H9 (cell line): ENCODE measurements at regions not wholly inside any gene's neighbourhood (a gene's known extent, or its start where the extent isn't known, plus 50 kb on each side); places are given as distances from the start of the nearest gene placed in this dataset.

ENCODE experiments used
- DNase-seq: peaks from one replicate; pipeline ENCODE4 v3.0.0-alpha.2; 2017
- H2AFZ ChIP-seq: one replicate; pipeline ENCODE4 v1.6.1; 2013; ENCODE audit warnings: mild to moderate bottlenecking, low read length, control low read depth, moderate library complexity
- H2AK5ac ChIP-seq: 2 replicates; pipeline ENCODE4 v1.6.1; 2013; ENCODE audit warnings: low read length, control low read depth, mixed read lengths; ENCODE audit not compliant: insufficient read length
- H2BK120ac ChIP-seq: one replicate; pipeline ENCODE4 v1.6.1; 2013; ENCODE audit warnings: low read depth, mild to moderate bottlenecking, low read length, control low read depth, inconsistent platforms; ENCODE audit not compliant: poor library complexity, severe bottlenecking
- H2BK12ac ChIP-seq: 2 replicates; pipeline ENCODE4 v1.6.1; 2013; ENCODE audit warnings: low read length, control low read depth, mixed read lengths, low read depth; ENCODE audit not compliant: insufficient read length
- H2BK15ac ChIP-seq: 2 replicates; pipeline ENCODE4 v1.6.1; 2013; ENCODE audit warnings: low read depth, low read length, control low read depth
- H2BK20ac ChIP-seq: one replicate; pipeline ENCODE4 v1.6.1; 2013; ENCODE audit warnings: low read depth, mild to moderate bottlenecking, low read length, control low read depth, inconsistent platforms; ENCODE audit not compliant: poor library complexity, severe bottlenecking
- H2BK5ac ChIP-seq: 2 replicates; pipeline ENCODE4 v1.6.1; 2013; ENCODE audit warnings: low read length, control low read depth, mixed read lengths; ENCODE audit not compliant: insufficient read length
- H3K14ac ChIP-seq: 2 replicates; pipeline ENCODE4 v1.6.1; 2013; ENCODE audit warnings: low read length, control low read depth; ENCODE audit not compliant: insufficient read depth
- H3K18ac ChIP-seq: 2 replicates; pipeline ENCODE4 v1.6.1; 2013; ENCODE audit warnings: low read depth, mild to moderate bottlenecking, mixed read lengths, low read length, control low read depth; ENCODE audit not compliant: insufficient read length
- H3K23ac ChIP-seq: 2 replicates; pipeline ENCODE4 v1.6.1; 2013; ENCODE audit warnings: low read length, control low read depth, mixed read lengths, low read depth; ENCODE audit not compliant: insufficient read length
- H3K23me2 ChIP-seq: 2 replicates; pipeline ENCODE4 v1.6.1; 2013; ENCODE audit warnings: low read depth, mild to moderate bottlenecking, mixed read lengths, low read length, control low read depth; ENCODE audit not compliant: insufficient read length, poor library complexity, severe bottlenecking
- H3K27ac ChIP-seq: 2 replicates; pipeline ENCODE4 v1.5.1; 2013; ENCODE audit warnings: low read length, control low read depth, mixed read lengths, low read depth; ENCODE audit not compliant: insufficient read length
- H3K27me3 ChIP-seq: 2 replicates; pipeline ENCODE4 v1.6.1; 2013; ENCODE audit warnings: low read length, control low read depth, inconsistent platforms; ENCODE audit not compliant: insufficient read depth
- H3K4ac ChIP-seq: 2 replicates; pipeline ENCODE4 v1.6.1; 2013; ENCODE audit warnings: low read depth, mild to moderate bottlenecking, control low read depth, inconsistent platforms, low read length, moderate library complexity
- H3K4me1 ChIP-seq: 2 replicates; pipeline ENCODE4 v1.6.1; 2013; ENCODE audit warnings: low read length, control low read depth, inconsistent platforms; ENCODE audit not compliant: insufficient read depth
- H3K4me2 ChIP-seq: 2 replicates; pipeline ENCODE4 v1.6.1; 2013; ENCODE audit warnings: low read length, control low read depth, mixed read lengths; ENCODE audit not compliant: insufficient read length, insufficient read depth
- H3K56ac ChIP-seq: 2 replicates; pipeline ENCODE4 v1.6.1; 2013; ENCODE audit warnings: low read depth, mild to moderate bottlenecking, mixed read lengths, low read length, control low read depth; ENCODE audit not compliant: insufficient read length
- H3K79me1 ChIP-seq: 2 replicates; pipeline ENCODE4 v1.6.1; 2013; ENCODE audit warnings: low read depth, mild to moderate bottlenecking, moderate library complexity, low read length, control low read depth, inconsistent platforms; ENCODE audit not compliant: insufficient read depth, poor library complexity, severe bottlenecking
- H3K79me2 ChIP-seq: 2 replicates; pipeline ENCODE4 v1.6.1; 2013; ENCODE audit warnings: low read length, control low read depth, inconsistent platforms; ENCODE audit not compliant: insufficient read depth
- H3K9ac ChIP-seq: 2 replicates; pipeline ENCODE4 v1.6.1; 2013; ENCODE audit warnings: low read length, control low read depth, mixed read lengths; ENCODE audit not compliant: insufficient read length; ENCODE audit errors: extremely low read depth
- H3K9me3 ChIP-seq: one replicate; pipeline ENCODE4 v1.6.1; 2013; ENCODE audit warnings: low read depth, low read length, inconsistent platforms; ENCODE audit not compliant: control insufficient read depth
- H3T11ph ChIP-seq: one replicate; pipeline ENCODE4 v1.6.1; 2013; ENCODE audit warnings: mild to moderate bottlenecking, low read length, control low read depth, inconsistent platforms
- H4K20me1 ChIP-seq: one replicate; pipeline ENCODE4 v1.6.1; 2013; ENCODE audit not compliant: control insufficient read depth, insufficient read length, insufficient read depth
- H4K5ac ChIP-seq: 2 replicates; pipeline ENCODE4 v1.6.1; 2013; ENCODE audit warnings: low read depth, mild to moderate bottlenecking, mixed read lengths, low read length, control low read depth; ENCODE audit not compliant: insufficient read length
- H4K8ac ChIP-seq: replicated peaks from 2 replicates; pipeline ENCODE4 v1.6.1; 2013; ENCODE audit warnings: low read length, control low read depth, mixed read lengths, low read depth; ENCODE audit not compliant: insufficient read length
- H4K91ac ChIP-seq: 2 replicates; pipeline ENCODE4 v1.6.1; 2013; ENCODE audit warnings: low read depth, mild to moderate bottlenecking, moderate library complexity, mixed read lengths, low read length, control low read depth; ENCODE audit not compliant: insufficient read length
- H3K27ac Mint-ChIP-seq, 3 experiments: 2 replicates in 2 of 3; 3 replicates in 1 of 3; pipeline ENCODE4 v1.8.0; 2020 to 2021; ENCODE audit warnings: mixed read lengths in 3 of 3, mild to moderate bottlenecking in 1 of 3, moderate library complexity in 1 of 3
- H3K27me3 Mint-ChIP-seq: 2 replicates; pipeline ENCODE4 v1.8.0; 2021; ENCODE audit warnings: low read depth, mild to moderate bottlenecking, moderate library complexity, mixed read lengths
- H3K36me3 Mint-ChIP-seq, 3 experiments: 2 replicates in 2 of 3; 3 replicates in 1 of 3; pipeline ENCODE4 v1.8.0; 2020 to 2021; ENCODE audit warnings: low read depth in 3 of 3, mixed read lengths in 3 of 3; ENCODE audit not compliant: insufficient read depth in 1 of 3
- H3K4me1 Mint-ChIP-seq, 2 experiments: 2 replicates each; pipeline ENCODE4 v1.8.0; 2020; ENCODE audit warnings: mixed read lengths in 2 of 2
- H3K4me3 Mint-ChIP-seq, 2 experiments: 2 replicates in 1 of 2; 3 replicates in 1 of 2; pipeline ENCODE4 v1.8.0; 2020 to 2021; ENCODE audit warnings: mild to moderate bottlenecking in 2 of 2, mixed read lengths in 2 of 2, moderate library complexity in 1 of 2
- H3K9me3 Mint-ChIP-seq, 2 experiments: 2 replicates in 1 of 2; 3 replicates in 1 of 2; pipeline ENCODE4 v1.8.0; 2020; ENCODE audit warnings: mild to moderate bottlenecking in 2 of 2, mixed read lengths in 2 of 2, moderate library complexity in 1 of 2
- CTCF ChIP-seq: fragments of 200-600 bp; sonication (generic); conservative IDR thresholded peaks from 3 replicates; pipeline ENCODE4 v1.8.0; 2021; ENCODE audit warnings: antibody characterized with exemption, mild to moderate bottlenecking
- WGBS: extraction: QIAGEN DNeasy Blood & Tissue Kit; methylation state at CpG from one replicate; pipeline ENCODE4 v1.1.7; 2013; ENCODE audit warnings: missing lambda C conversion rate, low lambda C conversion rate, mixed read lengths; ENCODE audit not compliant: insufficient read length; ENCODE audit errors: extremely low coverage; 5-methylcytosine and 5-hydroxymethylcytosine counted together

DNA sequence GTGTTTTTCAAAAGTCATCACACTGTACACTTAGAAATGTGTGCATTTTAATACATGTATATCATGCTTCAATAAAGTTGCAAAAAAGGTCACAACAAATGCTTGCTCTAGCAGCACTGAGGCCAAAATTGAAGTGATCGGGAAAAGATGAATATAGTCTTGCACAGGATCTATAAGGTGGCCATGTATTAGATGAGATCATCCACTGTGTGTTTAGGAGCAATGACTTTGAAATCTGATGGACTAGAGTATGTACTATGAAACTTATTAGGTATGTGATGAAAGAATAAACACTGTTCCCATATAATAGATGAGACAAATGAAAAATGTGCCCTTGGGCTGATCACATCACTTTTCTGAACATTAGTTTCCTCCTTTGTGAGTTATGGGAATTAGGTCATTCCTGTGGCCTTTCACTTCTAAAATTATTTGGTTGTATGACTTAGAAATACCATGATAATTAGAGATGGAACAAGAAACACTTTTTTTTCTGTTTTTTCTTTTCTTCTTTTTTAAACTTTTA lies 984.6 kb downstream of the ADGRL2 start:
- no peak overlapping the region for H3K9ac ChIP-seq
- no peak overlapping the region for H3K27ac ChIP-seq
- Mint-ChIP-seq H3K27ac (no peak overlapping the region; a peak in 1 of 7 replicates), H3K36me3 (peaks cover 6 to 49% (median 19%) of the 10 kb centered on the region in 3 experiments), H3K4me3 (no peak overlapping the region), H3K9me3 (peaks cover 4 to 11% of the 10 kb centered on the region in 2 experiments; a peak in 4 of 5 replicates), H3K27me3 (no peaks in the 10 kb centered on the region), H3K4me1 (no peaks in the 10 kb centered on the region)
- H3K4ac ChIP-seq: no peak overlapping the region
- H3K18ac ChIP-seq: no peak overlapping the region
- H4K20me1 ChIP-seq: no peaks in the 10 kb centered on the region
- WGBS: no CpG with 5 or more reads among the region's 1 CpG
- no peak overlapping the region for H3K14ac ChIP-seq
- H2BK120ac ChIP-seq: no peak overlapping the region
- H3K27me3 ChIP-seq: no peaks in the 10 kb centered on the region
- no peaks in the 10 kb centered on the region for H3K79me2 ChIP-seq
- H3K9me3 ChIP-seq: no peaks in the 10 kb centered on the region
- H2AK5ac ChIP-seq: no peak overlapping the region
- H3K79me1 ChIP-seq: no peaks in the 10 kb centered on the region
- H4K91ac ChIP-seq: no peak overlapping the region
- H2BK15ac ChIP-seq: no peak overlapping the region
- TF ChIP-seq CTCF: no peak
- no peaks in the 10 kb centered on the region for H3K4me1 ChIP-seq
- H2AFZ ChIP-seq: no peak overlapping the region
- H2BK5ac ChIP-seq: no peak overlapping the region
- H4K5ac ChIP-seq: no peak overlapping the region
- H4K8ac ChIP-seq: no peak overlapping the region
- H3K56ac ChIP-seq: no peak overlapping the region
- no peak overlapping the region for H3T11ph ChIP-seq
- no peak overlapping the region for H2BK20ac ChIP-seq
- DNase-seq: no peak
- H3K4me2 ChIP-seq: no peak overlapping the region
- no peak overlapping the region for H3K23ac ChIP-seq
- H3K23me2 ChIP-seq: no peaks in the 10 kb centered on the region
- no peak overlapping the region for H2BK12ac ChIP-seq
